ENCODE measurements at regions not wholly inside any gene's neighbourhood (a gene's known extent, or its start where the extent isn't known, plus 50 kb on each side); places are given as distances from the start of the nearest gene placed in this dataset.

DNA sequence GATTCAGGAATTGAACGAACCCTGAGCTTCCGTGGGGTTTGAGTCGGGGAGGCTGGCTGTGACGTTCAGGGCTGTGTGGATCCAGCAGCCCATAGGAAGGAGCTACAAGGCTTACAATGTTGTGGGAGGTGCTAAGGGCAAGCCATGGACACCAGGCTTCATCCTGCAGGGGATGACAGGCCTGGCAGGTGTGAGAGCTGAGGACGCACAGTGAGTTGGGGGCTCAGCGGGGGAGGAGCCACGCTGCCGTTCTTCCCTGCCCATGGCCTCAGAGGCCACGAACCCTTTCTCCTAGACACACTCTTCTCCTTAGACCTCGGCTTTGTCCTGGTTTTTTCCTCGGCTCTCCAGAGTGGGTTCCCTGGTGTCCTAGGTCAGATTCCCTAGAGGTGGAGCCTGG lies 78.1 kb upstream of the SLC22A11 start:
- no peak for TF ChIP-seq EZH2phosphoT487 (IDR thresholded peaks at IDR 0.05; ENCODE audit: insufficient read depth, low read depth)
- TF ChIP-seq EZH2 (IDR thresholded peaks at IDR 0.05; ENCODE audit: insufficient read depth, poor library complexity, severe bottlenecking), result no peak
- no peaks in the 10 kb centered on the region for H3F3A ChIP-seq (ENCODE audit: insufficient read depth)
- H3K36me3 ChIP-seq (ENCODE audit: low read depth), result no peaks in the 10 kb centered on the region
- H3K9me2 ChIP-seq (ENCODE audit: insufficient read depth), result no peaks in the 10 kb centered on the region
- no peak overlapping the region for H3K4me3 ChIP-seq
- in situ Hi-C loops (cut with MboI), result no loop called here
- H3K4me2 ChIP-seq (ENCODE audit: unreplicated experiment), result no peak overlapping the region
- H3K4me1 ChIP-seq (ENCODE audit: insufficient read depth), result no peaks in the 10 kb centered on the region
- no peak overlapping the region for H3K9ac ChIP-seq
- H4K20me1 ChIP-seq (ENCODE audit: insufficient read depth), result no peaks in the 10 kb centered on the region
- no peak overlapping the region for H3K27ac ChIP-seq
- no peaks in the 10 kb centered on the region for H3K9me3 ChIP-seq (ENCODE audit: low read depth)
- DNase-seq, result no peak
- H3K27me3 ChIP-seq (replicated peaks; ENCODE audit: insufficient read depth), result peaks cover 82% of the 10 kb centered on the region
- H3K79me2 ChIP-seq (ENCODE audit: insufficient read depth), result no peaks in the 10 kb centered on the region
- 45 to 50% methylated on average over 11 of the region's 11 CpGs for WGBS, 2 experiments (ENCODE audit: low coverage in 1 of 2, low lambda C conversion rate in 2 of 2, missing lambda C conversion rate in 2 of 2)
- H2AFZ ChIP-seq, result no peak overlapping the region

- DNase-seq, result no peak
- Histone ChIP-seq H3K36me3 (ENCODE audit: low read depth) (no peaks in the 10 kb centered on the region), H3K9me2 (ENCODE audit: insufficient read depth) (no peaks in the 10 kb centered on the region), H3K4me3 (no peak overlapping the region), H3K4me2 (ENCODE audit: unreplicated experiment) (no peak overlapping the region), H3K27me3 (replicated peaks; ENCODE audit: insufficient read depth) (peaks cover 84% of the 10 kb centered on the region), H4K20me1 (ENCODE audit: insufficient read depth) (no peaks in the 10 kb centered on the region), H3K4me1 (ENCODE audit: insufficient read depth) (no peaks in the 10 kb centered on the region), H3K27ac (no peak overlapping the region), H2AFZ (no peak overlapping the region), H3K9ac (no peak overlapping the region), H3K79me2 (ENCODE audit: insufficient read depth) (no peaks in the 10 kb centered on the region), H3K9me3 (ENCODE audit: low read depth) (no peaks in the 10 kb centered on the region), H3F3A (ENCODE audit: insufficient read depth) (no peaks in the 10 kb centered on the region)
- TF ChIP-seq EZH2 (IDR thresholded peaks at IDR 0.05; ENCODE audit: insufficient read depth, poor library complexity, severe bottlenecking), result no peak
- TF ChIP-seq EZH2phosphoT487 (IDR thresholded peaks at IDR 0.05; ENCODE audit: insufficient read depth, low read depth), result no peak
- in situ Hi-C loops (cut with MboI), result no loop called here
- WGBS, 2 experiments (ENCODE audit: low coverage in 1 of 2, low lambda C conversion rate in 2 of 2, missing lambda C conversion rate in 2 of 2), result 7% methylated on average over 4 of the region's 4 CpGs
These were observed 73.2 kb upstream of the SLC22A11 start for GRCh38 chr11:64482588-64482987.

GRCh38 chr11:64484191-64485022 lies 71.3 kb upstream of the SLC22A11 start:
- Histone ChIP-seq H3K9ac (no peak overlapping the region), H3K4me1 (ENCODE audit: insufficient read depth) (no peaks in the 10 kb centered on the region), H4K20me1 (ENCODE audit: insufficient read depth) (no peaks in the 10 kb centered on the region), H3K9me2 (ENCODE audit: insufficient read depth) (no peaks in the 10 kb centered on the region), H3K4me3 (no peak overlapping the region), H3K79me2 (ENCODE audit: insufficient read depth) (no peaks in the 10 kb centered on the region), H2AFZ (no peak overlapping the region), H3K27ac (no peak overlapping the region), H3K27me3 (replicated peaks; ENCODE audit: insufficient read depth) (peaks cover 82% of the 10 kb centered on the region), H3K4me2 (ENCODE audit: unreplicated experiment) (no peak overlapping the region), H3K9me3 (ENCODE audit: low read depth) (no peaks in the 10 kb centered on the region), H3K36me3 (ENCODE audit: low read depth) (no peaks in the 10 kb centered on the region), H3F3A (ENCODE audit: insufficient read depth) (no peaks in the 10 kb centered on the region)
- in situ Hi-C loops (cut with MboI), result no loop called here
- DNase-seq, result no peak
- 38 to 43% methylated on average over 7 of the region's 7 CpGs for WGBS, 2 experiments (ENCODE audit: low coverage in 1 of 2, low lambda C conversion rate in 2 of 2, missing lambda C conversion rate in 2 of 2)
- TF ChIP-seq EZH2phosphoT487 (IDR thresholded peaks at IDR 0.05; ENCODE audit: insufficient read depth, low read depth) (no peak), EZH2 (IDR thresholded peaks at IDR 0.05; ENCODE audit: insufficient read depth, poor library complexity, severe bottlenecking) (no peak)

GRCh38 chr11:64485074-64485473 lies 70.7 kb upstream of the SLC22A11 start:
- Histone ChIP-seq H3K36me3 (ENCODE audit: low read depth) (no peaks in the 10 kb centered on the region), H3F3A (ENCODE audit: insufficient read depth) (no peaks in the 10 kb centered on the region), H3K9me2 (ENCODE audit: insufficient read depth) (no peaks in the 10 kb centered on the region), H3K27ac (no peak overlapping the region), H2AFZ (no peak overlapping the region), H3K4me2 (ENCODE audit: unreplicated experiment) (no peak overlapping the region), H3K9ac (no peak overlapping the region), H3K79me2 (ENCODE audit: insufficient read depth) (no peaks in the 10 kb centered on the region), H3K4me3 (no peak overlapping the region), H4K20me1 (ENCODE audit: insufficient read depth) (no peaks in the 10 kb centered on the region), H3K4me1 (ENCODE audit: insufficient read depth) (no peaks in the 10 kb centered on the region), H3K9me3 (ENCODE audit: low read depth) (no peaks in the 10 kb centered on the region), H3K27me3 (replicated peaks; ENCODE audit: insufficient read depth) (peaks cover 78% of the 10 kb centered on the region)
- WGBS, 2 experiments (ENCODE audit: low coverage in 1 of 2, low lambda C conversion rate in 2 of 2, missing lambda C conversion rate in 2 of 2), result 23 to 31% methylated on average over 11 to 12 of the region's 12 CpGs
- TF ChIP-seq EZH2phosphoT487 (IDR thresholded peaks at IDR 0.05; ENCODE audit: insufficient read depth, low read depth) (no peak), EZH2 (IDR thresholded peaks at IDR 0.05; ENCODE audit: insufficient read depth, poor library complexity, severe bottlenecking) (no peak)
- no peak for DNase-seq
- in situ Hi-C loops (cut with MboI), result no loop called here
